HG03457 (cell line): ENCODE measurements at regions not wholly inside any gene's neighbourhood (a gene's known extent, or its start where the extent isn't known, plus 50 kb on each side); places are given as distances from the start of the nearest gene placed in this dataset.

Experiments used
- ATAC-seq: cut with Tn5 transposase; IDR thresholded peaks from one replicate; pipeline ENCODE4 v1.9.1; 2021; ENCODE audit warnings: moderate number of reproducible peaks; ENCODE audit not compliant: unreplicated experiment

DNA sequence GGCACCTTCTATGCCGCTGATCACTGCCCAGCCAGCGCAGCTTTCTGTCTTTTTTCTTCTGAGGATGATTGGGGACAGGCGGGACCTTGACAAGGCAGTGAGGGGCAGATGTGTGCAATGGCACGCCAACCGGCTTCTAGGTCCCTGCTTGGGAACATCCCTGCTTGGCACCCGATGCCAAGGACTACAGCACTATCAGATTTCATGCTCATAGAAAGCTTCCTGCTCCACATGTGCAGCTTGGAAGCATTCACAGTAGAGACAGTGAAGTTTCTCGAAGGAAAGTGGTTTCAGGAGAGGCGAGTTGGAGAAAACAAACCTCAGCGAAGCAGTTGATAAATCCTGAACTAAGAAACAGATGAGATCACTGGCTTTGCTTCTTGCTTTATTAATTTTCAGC, 267.5 kb upstream of the HABP2 start:
- ATAC-seq: no peak

GRCh38 chr10:113287592-113287991, 265.3 kb upstream of the HABP2 start:
- no peak for ATAC-seq

DNA sequence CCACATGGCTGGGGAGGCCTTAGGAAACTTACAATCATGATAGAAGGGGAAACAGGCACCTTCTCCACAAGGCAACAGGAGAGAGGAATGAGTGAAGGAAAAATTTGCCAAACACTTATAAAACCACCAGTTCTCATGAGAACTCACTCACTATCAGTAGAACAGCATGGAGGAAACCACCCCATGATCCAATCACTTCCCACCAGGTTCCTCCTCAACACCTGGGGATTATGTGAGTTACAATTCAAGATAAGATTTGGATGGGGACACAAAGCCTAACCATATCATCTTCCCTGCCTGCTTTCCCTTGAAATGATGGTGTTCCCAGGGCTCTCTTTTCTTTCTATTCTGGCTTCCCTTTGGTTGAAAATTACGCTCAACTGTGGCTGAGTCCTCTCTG, 262.7 kb upstream of the HABP2 start:
- no peak for ATAC-seq

DNA sequence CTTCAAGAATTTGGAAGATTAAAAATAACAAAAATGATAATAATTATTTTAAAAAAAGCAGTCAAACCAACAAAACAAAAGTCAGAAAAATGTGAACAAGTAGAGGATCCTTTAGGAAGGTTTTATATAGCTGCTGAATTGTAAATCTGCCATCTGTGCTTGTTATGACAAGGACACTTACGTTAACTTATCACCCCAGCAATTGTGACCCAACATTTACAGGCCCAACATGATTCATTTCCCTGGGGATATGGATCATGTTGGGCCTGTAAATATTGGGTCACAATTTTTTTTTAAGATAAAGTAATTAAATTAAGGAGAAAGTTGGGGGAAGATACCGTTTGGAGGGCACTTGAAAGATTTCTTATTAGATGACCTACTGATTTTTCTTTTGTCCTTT, 261.4 kb upstream of the HABP2 start:
- ATAC-seq: no peak

- ATAC-seq: no peak
These were observed 260.8 kb upstream of the HABP2 start for GRCh38 chr10:113292086-113292485.

DNA sequence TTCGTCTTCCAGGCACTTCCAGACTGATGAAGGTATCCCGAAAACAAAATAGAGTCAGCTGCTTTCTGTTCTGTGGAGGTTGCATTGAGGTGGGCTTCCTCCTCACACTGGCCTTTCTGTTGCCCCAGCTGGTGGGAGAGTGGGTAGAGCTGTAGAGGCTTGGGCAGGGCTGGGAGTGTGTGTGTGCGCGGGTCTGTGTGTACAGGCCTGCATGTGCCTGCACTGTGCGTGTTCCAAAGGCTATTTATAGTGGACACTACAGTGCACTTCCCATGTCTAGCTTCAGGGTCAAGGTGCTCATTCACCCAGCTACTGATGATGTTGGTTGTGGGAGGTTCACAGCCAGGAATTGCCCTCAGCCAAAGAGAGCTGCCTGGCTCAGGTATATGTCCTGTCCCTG, 260.1 kb upstream of the HABP2 start:
- ATAC-seq: no peak

DNA sequence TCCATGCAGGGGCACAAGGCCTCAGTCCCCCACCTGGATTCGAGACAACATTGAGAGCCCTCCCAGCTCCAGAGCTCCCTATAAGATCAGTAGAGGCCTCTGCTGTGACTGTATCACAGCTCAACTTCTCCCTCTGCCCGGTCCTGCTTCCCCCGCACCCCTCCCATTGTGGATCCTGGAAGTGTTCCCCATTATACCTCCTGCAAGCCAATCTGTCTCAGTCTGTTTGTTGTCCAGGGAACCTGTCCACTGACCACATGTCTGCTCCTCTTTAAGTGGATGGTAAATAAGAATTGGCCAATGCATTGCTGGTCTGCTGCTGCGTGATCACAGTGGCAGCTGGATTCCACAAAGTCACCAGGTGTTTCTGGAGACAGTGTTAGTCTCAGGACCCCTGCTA, 259.7 kb upstream of the HABP2 start:
- no peak for ATAC-seq

GRCh38 chr10:113294868-113295267, 258.0 kb upstream of the HABP2 start:
- ATAC-seq: no peak

GRCh38 chr10:113297226-113297625, 255.6 kb upstream of the HABP2 start:
- no peak for ATAC-seq

DNA sequence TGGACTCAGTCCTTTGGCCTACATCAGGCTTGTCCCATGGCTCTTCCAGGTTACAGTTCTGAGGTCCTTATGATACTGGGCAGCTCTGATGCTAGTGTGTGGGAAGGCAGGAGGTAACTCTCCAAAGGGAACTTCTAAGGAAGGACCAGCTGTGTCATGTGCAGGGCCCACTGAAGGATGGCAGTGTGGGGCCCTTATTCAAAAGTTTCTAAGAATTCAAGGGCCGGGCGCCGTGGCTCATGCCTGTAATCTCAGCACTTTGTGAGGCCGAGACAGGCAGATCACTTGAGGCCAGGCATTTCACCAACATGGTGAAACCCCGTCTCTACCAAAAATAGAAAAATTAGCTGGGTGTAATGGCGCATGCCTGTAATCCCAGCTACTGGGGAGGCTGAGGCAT, 254.2 kb upstream of the HABP2 start:
- no peak for ATAC-seq

GRCh38 chr10:113300201-113300600, 252.7 kb upstream of the HABP2 start:
- no peak for ATAC-seq

- ATAC-seq: peak; percentile 59
These were observed 252.2 kb upstream of the HABP2 start for GRCh38 chr10:113300617-113301016.

GRCh38 chr10:113301342-113301984, 251.4 kb upstream of the HABP2 start:
- ATAC-seq: no peak

DNA sequence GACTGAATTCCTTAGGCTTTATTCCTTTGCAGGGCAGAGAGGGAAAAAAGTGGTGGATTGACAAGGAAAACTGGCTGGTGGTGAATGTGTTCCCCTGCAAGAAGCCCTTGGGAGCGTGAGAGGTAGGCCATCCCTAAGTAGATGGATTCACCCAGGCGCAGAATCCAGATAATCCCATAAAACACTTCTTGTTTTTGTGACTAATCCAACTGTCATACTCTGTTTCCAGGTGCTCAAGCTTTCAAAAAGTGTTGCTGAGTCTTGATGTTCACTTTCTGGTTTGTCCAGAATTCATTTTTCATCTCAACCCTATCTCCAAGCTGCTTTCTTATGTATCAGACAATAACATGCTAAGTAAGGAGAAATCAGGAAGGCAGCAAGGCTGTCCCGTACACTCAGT, 250.8 kb upstream of the HABP2 start:
- no peak for ATAC-seq

DNA sequence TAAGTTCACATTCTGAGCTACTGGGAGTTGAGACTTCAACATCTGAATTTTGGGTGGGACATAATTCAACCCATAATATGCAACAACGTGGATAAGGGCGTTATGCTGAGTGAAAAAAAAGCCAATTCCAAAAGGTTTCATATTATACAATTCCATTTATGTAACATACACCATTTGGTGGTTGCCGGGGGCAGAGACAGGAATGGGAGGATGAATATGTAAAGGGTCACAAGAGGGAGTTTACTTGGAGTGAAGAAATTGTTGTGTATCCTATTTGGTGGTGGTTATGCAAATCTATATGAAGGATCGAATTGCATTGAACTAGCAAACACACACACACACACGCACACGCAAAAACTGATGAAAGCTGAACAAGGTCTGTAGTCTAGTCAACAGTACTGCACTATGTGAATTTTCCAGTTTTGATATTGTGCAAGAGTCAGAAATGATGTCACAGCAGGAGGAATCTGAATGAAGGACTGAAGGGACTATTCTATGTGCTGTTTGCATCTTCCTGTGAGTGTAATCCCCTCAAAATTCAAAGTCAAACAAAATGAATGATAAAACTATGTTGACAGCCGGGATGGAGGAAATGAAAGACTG, 249.2 kb upstream of the HABP2 start:
- ATAC-seq: no peak

GRCh38 chr10:113304726-113305125, 248.1 kb upstream of the HABP2 start:
- ATAC-seq: no peak

DNA sequence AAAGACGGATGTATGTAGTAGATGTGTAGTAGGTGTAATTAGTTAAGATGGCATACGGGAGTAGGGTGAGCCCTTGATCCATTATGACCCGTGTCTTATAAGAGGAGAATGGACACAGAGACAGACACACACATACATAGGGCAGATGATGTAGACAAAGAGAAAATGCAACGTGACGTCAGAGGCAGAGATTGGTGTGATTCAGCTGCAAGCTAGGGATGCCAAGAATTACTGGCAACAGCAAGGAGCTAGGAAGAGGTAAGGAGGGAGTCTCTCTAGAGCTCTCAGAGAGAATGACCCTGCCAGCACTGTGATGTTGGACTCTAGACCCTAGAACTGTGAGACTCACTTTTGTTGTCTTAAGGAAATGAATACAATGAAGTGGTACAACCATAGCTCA, 247.0 kb upstream of the HABP2 start:
- no peak for ATAC-seq

DNA sequence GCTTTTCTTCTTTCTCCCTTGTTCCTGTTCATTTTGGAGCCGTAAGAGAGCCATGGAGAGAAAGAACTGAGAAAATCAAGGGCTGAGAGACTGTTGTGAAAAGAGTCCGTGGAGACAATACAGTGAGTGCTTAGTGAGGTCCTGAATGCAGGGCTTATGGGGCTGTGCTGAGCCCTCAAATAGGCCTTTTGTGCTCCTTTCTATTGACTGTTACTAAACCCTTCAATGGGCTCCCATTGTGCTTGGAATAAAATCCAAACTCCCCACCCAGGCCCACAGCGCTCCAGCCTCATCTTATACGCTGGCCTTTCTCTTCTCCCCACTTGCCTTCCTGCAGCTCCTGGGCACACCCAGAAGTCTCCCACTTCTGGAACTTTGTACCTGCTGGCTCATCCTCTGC, 243.1 kb upstream of the HABP2 start:
- no peak for ATAC-seq

DNA sequence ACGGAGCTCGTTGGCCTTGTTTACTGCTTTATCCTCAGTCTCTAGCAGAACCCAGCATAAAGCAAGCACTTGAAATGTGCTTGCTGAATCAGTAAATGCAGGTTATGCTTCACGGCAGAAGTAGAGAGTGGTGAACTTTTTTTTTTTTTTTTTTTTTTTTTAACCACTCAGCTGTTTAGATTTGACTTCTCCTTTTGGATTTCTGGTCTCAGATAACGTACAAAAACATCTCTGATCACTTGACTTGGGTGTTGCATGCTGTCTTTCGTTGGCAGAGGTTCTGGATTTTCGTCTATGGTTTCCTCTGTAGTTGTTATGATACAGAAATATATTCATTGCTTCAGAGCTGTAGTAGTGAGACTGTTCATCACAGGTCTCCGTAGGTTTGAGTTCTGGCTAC, 242.5 kb upstream of the HABP2 start:
- ATAC-seq: no peak

- no peak for ATAC-seq
These were observed 239.7 kb upstream of the HABP2 start for GRCh38 chr10:113313048-113313602.

GRCh38 chr10:113313722-113314121, 239.1 kb upstream of the HABP2 start:
- no peak for ATAC-seq

- ATAC-seq: no peak
These were observed 236.3 kb upstream of the HABP2 start for GRCh38 chr10:113316506-113316905.

DNA sequence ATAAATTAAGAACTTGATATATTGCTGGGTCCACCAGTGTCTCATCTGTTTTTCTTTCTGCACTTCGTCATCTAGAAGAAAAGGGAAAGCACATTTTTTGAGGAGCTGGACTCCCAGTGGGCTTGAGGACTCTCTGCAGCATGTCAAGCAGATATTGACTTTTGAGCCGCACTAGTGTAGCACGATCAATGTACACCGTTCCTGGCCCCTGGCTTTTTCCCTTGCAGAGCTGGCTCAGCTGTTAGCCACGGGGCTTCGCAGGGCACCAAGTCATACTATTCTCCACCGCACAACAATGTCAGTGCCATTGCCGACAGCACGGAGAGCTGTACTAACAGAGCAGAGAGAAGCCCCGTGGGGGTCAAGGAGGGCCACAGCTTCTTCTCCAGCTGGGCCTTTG, 235.4 kb upstream of the HABP2 start:
- no peak for ATAC-seq
